HG03558 (cell line): ENCODE measurements at regions not wholly inside any gene's neighbourhood (a gene's known extent, or its start where the extent isn't known, plus 50 kb on each side); places are given as distances from the start of the nearest gene placed in this dataset.

Experiments
- ATAC-seq: cut with Tn5 transposase; IDR thresholded peaks from one replicate; pipeline ENCODE4 v1.9.1; 2021; ENCODE audit warnings: moderate number of reproducible peaks; ENCODE audit not compliant: unreplicated experiment; ENCODE audit errors: extremely low read depth

- no peak for ATAC-seq
Measured at GRCh38 chr22:49136816-49137180, 690.9 kb downstream of the BRD1 start.

- ATAC-seq, result no peak
Measured at GRCh38 chr22:49136041-49136815, 691.4 kb downstream of the BRD1 start.

- no peak for ATAC-seq
Measured at GRCh38 chr22:49134076-49134475, 693.6 kb downstream of the BRD1 start.

GRCh38 chr22:49133541-49133940, 694.1 kb downstream of the BRD1 start:
- ATAC-seq, result no peak

GRCh38 chr22:49132009-49132408, 695.7 kb downstream of the BRD1 start:
- ATAC-seq, result no peak

- ATAC-seq, result no peak
Measured at GRCh38 chr22:49129736-49130135, 697.9 kb downstream of the BRD1 start.

- no peak for ATAC-seq
Measured at GRCh38 chr22:49128874-49129273, 698.8 kb downstream of the BRD1 start.

- ATAC-seq, result no peak
Measured at GRCh38 chr22:49124608-49125007, 703.1 kb downstream of the BRD1 start.

- no peak for ATAC-seq
Measured at GRCh38 chr22:49123621-49124192, 704.0 kb downstream of the BRD1 start.

- ATAC-seq, result no peak
Measured at GRCh38 chr22:49119551-49119952, 708.1 kb downstream of the BRD1 start.

- ATAC-seq, result no peak
Measured at GRCh38 chr22:49118065-49118464, 709.6 kb downstream of the BRD1 start.

- ATAC-seq, result no peak
Measured at GRCh38 chr22:49117486-49117885, 710.2 kb downstream of the BRD1 start.

GRCh38 chr22:49116486-49117120, 711.1 kb downstream of the BRD1 start:
- no peak for ATAC-seq

- no peak for ATAC-seq
Measured at GRCh38 chr22:49116021-49116420, 711.7 kb downstream of the BRD1 start.

GRCh38 chr22:49115197-49115596, 712.5 kb downstream of the BRD1 start:
- ATAC-seq, result no peak

GRCh38 chr22:49113758-49114157, 713.9 kb downstream of the BRD1 start:
- ATAC-seq, result no peak

- ATAC-seq, result no peak
Measured at GRCh38 chr22:49112661-49113626, 714.7 kb downstream of the BRD1 start.

GRCh38 chr22:49112176-49112575, 715.5 kb downstream of the BRD1 start:
- no peak for ATAC-seq

- no peak for ATAC-seq
Measured at GRCh38 chr22:49111085-49111484, 716.6 kb downstream of the BRD1 start.

GRCh38 chr22:49108636-49109315, 718.9 kb downstream of the BRD1 start:
- no peak for ATAC-seq
